IPS-15b (cell line): ENCODE measurements at regions not wholly inside any gene's neighbourhood (a gene's known extent, or its start where the extent isn't known, plus 50 kb on each side); places are given as distances from the start of the nearest gene placed in this dataset.
"Not testable (repeated sequence)": the region's sequence is repeated elsewhere in the genome, so short reads cannot be mapped to it uniquely, and the experiment has no call there.

ENCODE experiments used
- H3K27me3 ChIP-seq: one replicate; pipeline ENCODE4 v1.6.1; 2013; ENCODE audit warnings: low read length; ENCODE audit not compliant: control insufficient read depth, insufficient read depth
- H3K36me3 ChIP-seq: one replicate; pipeline ENCODE4 v1.6.1; 2013; ENCODE audit warnings: low read length; ENCODE audit not compliant: control insufficient read depth, insufficient read depth
- H3K4me1 ChIP-seq: one replicate; pipeline ENCODE4 v1.6.1; 2013; ENCODE audit warnings: mild to moderate bottlenecking, low read length; ENCODE audit not compliant: control insufficient read depth, insufficient read depth
- H3K4me3 ChIP-seq: one replicate; pipeline ENCODE4 v1.5.1; 2013; ENCODE audit warnings: low read depth, low read length
- H3K9ac ChIP-seq: one replicate; pipeline ENCODE4 v1.6.1; 2013; ENCODE audit warnings: low read depth, mild to moderate bottlenecking, low read length
- H3K9me3 ChIP-seq: one replicate; pipeline ENCODE4 v1.6.1; 2013; ENCODE audit warnings: mild to moderate bottlenecking, low read length; ENCODE audit not compliant: control insufficient read depth, insufficient read depth

DNA sequence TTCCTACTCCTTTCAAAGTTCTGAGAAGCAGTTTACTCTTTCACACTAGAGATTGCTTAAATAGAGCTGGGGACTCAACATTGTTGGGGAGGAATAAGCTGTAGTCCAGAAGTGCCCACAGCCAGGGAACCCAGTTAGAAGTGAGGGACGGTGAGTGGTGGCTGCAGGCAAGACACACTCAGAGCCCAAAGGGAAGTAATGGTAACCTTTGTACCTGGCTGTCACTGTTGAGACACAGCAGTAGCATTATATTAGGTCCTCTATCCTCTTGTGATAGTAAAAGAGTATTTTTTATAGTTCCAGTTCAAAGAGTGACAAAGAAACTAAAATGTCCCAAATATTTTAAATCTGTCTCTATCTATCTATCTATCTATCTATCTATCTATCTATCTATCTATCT, 263.3 kb downstream of the TTC6 start:
- Histone ChIP-seq H3K4me3 (no peak overlapping the region), H3K9me3 (no peaks in the 10 kb centered on the region), H3K4me1 (no peaks in the 10 kb centered on the region), H3K36me3 (no peaks in the 10 kb centered on the region), H3K27me3 (no peaks in the 10 kb centered on the region), H3K9ac (no peak overlapping the region)

DNA sequence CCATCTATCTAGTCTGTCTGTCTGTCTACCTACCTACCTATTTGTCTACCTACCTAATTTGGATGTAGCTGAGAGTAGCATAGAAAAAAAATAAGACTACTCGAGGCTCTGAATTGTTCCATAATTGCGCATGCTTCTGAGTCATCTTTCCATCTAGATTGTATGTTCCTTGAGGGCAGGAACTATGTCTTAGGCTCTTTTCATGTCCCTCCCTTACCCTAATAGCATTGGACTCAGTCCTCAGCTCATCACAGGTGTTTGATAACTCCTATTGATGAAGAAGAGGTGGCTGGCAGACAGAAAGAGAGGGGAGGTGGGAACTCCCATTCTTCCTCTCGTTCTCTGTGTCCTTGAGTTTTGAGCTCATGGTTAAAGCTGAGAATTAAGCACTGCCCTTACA, 263.7 kb downstream of the TTC6 start:
- H3K36me3 ChIP-seq: no peaks in the 10 kb centered on the region
- no peak overlapping the region for H3K9ac ChIP-seq
- H3K27me3 ChIP-seq: no peaks in the 10 kb centered on the region
- H3K4me3 ChIP-seq: no peak overlapping the region
- no peaks in the 10 kb centered on the region for H3K9me3 ChIP-seq
- H3K4me1 ChIP-seq: no peaks in the 10 kb centered on the region

DNA sequence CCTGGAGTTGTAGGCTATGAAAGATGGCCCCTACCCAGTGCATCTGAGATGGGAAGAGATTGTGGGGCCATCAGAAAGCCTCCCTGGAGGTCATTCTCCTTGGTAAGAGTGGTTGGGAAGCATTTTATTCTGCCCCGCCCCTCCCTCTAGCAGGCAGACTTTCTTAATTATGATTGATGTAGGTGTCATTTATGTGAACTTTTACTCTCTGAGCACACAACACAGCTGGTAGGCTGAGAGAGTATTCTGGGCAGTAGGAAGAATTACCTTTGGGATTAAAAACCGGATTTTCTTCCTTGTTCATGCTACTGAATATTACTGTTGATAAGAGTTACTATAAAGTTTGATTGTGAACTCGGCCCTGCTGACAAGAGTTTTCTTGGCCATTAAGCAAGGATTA, 266.8 kb downstream of the TTC6 start:
- Histone ChIP-seq H3K4me3 (no peak overlapping the region), H3K36me3 (no peaks in the 10 kb centered on the region), H3K9ac (no peak overlapping the region), H3K4me1 (no peaks in the 10 kb centered on the region), H3K9me3 (no peaks in the 10 kb centered on the region), H3K27me3 (no peaks in the 10 kb centered on the region)

DNA sequence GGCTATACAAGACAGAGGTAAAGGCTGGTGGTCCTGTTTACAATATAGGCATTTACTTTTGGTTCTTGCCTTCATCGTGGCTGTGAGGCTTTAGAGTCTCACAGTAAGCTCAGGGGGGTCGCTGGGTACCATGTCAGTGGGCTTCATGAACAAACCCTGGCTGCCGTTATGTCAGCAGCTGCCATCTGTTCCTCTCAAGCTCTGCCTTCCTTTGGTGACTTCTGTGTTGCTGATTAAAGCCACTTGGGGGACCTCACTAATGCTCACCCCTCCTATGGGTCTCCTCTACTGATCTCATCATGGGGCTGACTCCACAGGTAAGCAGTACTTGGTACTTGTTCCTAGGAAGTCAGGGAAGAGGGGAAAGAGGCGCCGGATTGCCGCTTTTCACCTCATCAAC, 268.7 kb downstream of the TTC6 start:
- Histone ChIP-seq H3K27me3 (no peaks in the 10 kb centered on the region), H3K4me3 (no peak overlapping the region), H3K4me1 (peaks cover 1% of the 10 kb centered on the region), H3K9ac (no peak overlapping the region), H3K36me3 (no peaks in the 10 kb centered on the region), H3K9me3 (no peaks in the 10 kb centered on the region)

DNA sequence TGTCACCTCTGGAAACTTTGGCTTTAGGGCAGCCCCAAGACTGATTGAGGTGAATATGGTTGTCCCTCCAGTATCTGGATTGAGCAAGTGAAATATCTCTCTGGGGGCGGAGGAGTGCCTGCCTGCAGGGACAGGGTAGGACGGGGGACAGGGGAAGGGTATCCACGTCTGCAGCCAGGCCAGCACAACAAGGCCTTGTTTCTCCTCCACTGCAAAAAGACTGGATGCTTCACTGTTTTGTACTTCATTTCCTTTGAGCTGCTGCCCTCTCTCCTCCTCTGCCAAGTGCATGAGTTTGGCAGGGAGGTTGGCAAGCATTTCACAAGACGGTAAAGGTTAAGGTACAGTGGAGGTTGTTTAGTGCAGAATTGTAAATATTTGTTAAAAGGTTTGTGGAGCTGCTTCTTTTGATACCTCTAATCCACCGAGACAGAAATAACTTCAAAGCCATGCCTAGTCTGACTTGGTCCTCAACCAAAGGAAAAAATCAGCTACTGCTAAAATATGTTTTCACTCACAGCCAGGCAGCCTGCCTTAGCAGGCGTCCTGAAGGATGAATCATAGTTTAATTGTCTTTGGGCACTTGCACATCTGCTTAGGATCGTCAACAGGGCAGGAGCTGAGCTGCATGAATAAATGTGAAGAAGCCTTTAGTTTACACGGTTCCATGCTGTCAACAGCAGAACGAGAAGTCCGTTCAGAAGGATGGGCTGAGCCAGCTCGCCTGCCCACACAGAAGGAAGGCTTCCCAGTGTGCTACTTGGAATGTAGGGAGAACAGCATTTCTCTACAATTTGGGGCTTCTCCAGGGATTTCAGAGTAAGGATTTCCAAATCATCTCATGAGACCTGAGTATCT, 269.7 kb downstream of the TTC6 start:
- Histone ChIP-seq H3K9ac (no peak overlapping the region), H3K9me3 (no peaks in the 10 kb centered on the region)

DNA sequence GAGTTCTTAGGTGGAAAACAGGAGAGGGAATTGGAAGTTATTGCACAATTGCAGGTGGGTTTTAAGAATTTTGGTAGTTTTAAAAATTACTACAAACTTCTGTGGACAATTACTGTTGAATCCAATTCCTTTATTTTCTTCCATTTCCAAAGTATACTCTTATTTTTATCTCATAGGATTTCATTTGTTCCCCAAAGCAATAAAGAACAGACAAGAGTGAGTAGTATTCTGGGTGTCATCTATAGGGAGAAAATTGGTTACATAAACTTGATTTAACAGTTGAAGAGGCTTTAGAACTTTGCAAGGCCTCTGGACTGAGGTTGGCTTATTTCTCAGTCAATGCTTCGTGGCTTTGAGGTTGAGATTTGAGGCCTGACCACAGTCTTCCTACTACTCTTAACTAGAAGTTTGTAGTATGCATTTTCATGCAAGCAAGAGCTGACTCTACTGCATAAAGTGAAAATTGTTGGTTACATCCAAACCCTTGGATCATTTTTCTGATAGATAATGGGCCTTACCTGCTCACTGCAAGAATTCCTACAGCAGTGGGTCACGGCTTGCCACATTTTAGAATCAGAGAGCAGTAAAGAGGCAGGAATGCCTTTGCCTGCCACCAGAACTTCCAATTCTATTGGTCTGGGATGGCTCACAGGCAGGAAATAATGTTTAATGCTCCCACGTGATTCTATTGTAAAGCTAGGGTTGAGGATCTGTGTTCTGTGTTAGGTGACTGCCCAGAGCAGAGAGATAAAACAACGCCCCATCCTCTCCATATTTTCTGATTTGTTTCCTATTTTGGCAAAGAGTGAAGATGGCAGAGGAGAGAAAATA, 270.5 kb downstream of the TTC6 start:
- Histone ChIP-seq H3K4me1 (peaks cover 2% of the 10 kb centered on the region), H3K36me3 (no peaks in the 10 kb centered on the region), H3K27me3 (no peaks in the 10 kb centered on the region), H3K9ac (no peak overlapping the region), H3K9me3 (no peaks in the 10 kb centered on the region), H3K4me3 (no peak overlapping the region)

More for the DNA sequence above, 269.7 kb downstream of the TTC6 start:
- H3K4me1 ChIP-seq: peaks cover 2% of the 10 kb centered on the region
- H3K27me3 ChIP-seq: no peaks in the 10 kb centered on the region
- no peak overlapping the region for H3K4me3 ChIP-seq
- no peaks in the 10 kb centered on the region for H3K36me3 ChIP-seq

DNA sequence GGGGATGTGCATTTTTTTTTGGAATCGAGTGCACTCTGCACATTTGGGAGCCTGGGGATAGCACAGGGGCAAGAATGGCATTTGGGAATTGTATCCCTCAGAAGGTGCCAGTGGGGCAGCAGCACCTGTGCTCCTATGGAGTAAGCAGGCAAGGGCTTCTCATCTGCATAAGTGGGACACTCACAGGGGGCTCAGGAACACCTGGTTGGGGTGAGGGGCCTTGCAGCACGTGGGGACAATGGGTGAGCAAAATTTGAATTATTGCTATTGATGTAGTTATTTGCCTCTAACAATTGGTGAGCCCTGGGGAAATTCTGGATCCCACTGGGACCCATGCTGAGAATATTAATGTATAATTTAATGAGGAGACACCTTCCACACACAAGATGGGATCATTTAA, 274.2 kb downstream of the TTC6 start:
- H3K36me3 ChIP-seq: no peaks in the 10 kb centered on the region
- H3K9me3 ChIP-seq: no peaks in the 10 kb centered on the region
- H3K9ac ChIP-seq: no peak overlapping the region
- H3K4me3 ChIP-seq: no peak overlapping the region
- peaks cover 6% of the 10 kb centered on the region for H3K4me1 ChIP-seq
- H3K27me3 ChIP-seq: no peaks in the 10 kb centered on the region

DNA sequence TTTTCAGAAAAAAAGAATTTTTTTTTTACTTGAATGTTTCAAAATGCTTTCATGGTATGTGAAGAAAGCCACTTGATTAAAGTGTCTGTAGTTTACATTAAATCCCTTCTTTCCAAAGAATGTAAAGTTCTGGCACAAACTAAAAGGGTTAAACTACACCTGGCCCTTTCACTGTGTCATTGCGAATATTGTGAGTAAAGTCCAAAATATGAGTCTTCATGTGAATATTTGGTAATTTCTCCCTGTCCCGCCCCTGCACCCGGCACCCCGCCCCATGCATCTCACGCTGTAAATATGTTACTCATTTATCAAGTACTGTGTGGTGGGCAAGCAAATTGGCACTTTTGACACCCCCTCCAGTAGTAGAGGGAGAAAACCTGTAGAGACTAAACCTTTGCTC, 274.7 kb downstream of the TTC6 start:
- Histone ChIP-seq H3K27me3 (no peaks in the 10 kb centered on the region), H3K9ac (no peak overlapping the region), H3K9me3 (no peaks in the 10 kb centered on the region), H3K4me1 (peaks cover 6% of the 10 kb centered on the region), H3K4me3 (no peak overlapping the region), H3K36me3 (no peaks in the 10 kb centered on the region)

DNA sequence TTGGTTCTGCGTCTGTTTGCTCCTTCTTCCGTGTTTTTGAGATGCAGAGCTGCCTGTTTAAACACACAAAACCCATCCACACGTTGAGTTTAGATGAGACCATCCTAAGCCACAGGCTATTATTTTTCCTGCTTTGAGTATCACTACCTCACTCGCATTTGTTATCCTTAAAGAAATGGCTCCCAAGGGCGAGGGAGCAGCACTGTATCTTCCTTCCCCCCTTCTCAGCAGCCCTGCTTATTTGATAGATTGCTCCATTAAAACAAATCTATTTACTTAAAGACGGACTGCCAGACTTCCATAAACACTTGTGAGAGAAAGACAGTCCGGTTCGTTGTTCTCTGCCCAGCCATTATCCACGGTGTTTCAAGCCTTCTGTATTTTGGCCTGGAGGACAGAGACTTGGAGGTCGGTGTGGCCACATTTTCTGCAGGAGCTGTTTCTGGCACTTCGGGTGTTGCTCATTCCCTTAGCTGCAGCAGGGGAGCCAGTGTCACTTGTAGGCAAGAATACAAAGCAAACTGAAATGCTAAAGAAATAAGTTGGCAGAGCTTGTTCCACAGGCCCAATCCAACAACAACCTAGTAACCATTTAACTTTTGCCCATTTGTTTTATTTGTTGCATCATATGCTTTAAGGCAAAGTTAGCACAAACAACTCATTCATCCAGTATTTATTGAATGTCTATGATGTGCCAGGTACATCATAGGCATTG, 275.4 kb downstream of the TTC6 start:
- Histone ChIP-seq H3K36me3 (no peaks in the 10 kb centered on the region), H3K4me1 (peaks cover 6% of the 10 kb centered on the region), H3K9ac (no peak overlapping the region), H3K27me3 (no peaks in the 10 kb centered on the region), H3K4me3 (no peak overlapping the region), H3K9me3 (no peaks in the 10 kb centered on the region)

DNA sequence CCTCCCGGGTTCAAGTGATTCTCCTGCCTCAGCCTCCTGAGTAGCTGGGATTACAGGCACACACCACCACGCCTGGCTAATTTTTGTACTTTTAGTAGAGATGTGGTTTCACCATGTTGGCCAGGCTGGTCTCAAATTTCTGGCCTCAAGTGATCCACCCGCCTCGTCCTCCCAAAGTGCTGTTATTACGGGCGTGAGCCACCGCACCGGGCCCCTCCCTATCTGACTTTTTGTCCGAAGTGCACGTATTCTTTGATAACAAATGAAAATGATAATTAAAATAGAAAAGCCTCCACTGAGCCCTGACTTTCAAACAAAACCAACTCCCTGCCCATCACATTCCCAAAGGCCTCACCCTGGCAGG, 278.6 kb downstream of the TTC6 start:
- not testable (repeated sequence) for H3K9me3 ChIP-seq, H3K4me3 ChIP-seq, H3K9ac ChIP-seq, H3K36me3 ChIP-seq, H3K27me3 ChIP-seq, H3K4me1 ChIP-seq

DNA sequence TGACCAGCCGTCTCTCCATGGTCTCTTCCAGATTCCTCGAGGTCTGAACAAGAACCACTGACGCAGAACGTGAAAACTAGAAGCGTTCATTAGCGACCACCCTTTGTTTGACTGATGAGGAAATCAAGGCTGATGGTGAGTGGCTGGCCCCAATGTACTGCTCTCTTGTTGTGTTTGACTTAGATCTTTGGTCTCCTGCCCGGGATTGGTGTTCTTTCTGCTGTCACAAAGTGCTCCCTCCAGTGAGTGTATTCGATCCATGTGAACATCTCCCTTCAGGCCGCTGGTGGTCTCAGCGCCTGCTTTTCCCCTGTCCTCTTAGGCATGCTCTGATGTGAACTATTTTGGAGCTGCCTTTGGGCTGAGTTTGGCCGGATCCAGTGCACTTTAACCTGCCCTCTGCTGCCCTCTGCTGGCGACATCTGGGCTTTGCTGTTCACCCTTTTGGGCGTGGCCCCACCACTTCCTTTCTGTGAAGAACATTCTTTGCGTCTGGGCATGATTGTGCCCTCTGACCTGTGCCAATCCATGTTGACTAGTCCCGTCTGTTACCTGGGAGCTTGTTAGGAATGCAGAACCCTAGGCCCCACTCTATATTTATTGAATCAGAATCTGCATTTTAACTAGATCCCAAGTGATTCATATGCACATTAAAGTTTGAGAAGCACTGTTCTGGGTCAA, 279.1 kb downstream of the TTC6 start:
- no peak overlapping the region for H3K9ac ChIP-seq
- no peaks in the 10 kb centered on the region for H3K9me3 ChIP-seq
- no peaks in the 10 kb centered on the region for H3K36me3 ChIP-seq
- H3K4me1 ChIP-seq: peaks cover 4% of the 10 kb centered on the region
- H3K4me3 ChIP-seq: no peak overlapping the region
- peaks cover 5% of the 10 kb centered on the region for H3K27me3 ChIP-seq
